Forelimb muscle (tissue), 1 donor: ENCODE measurements at regions not wholly inside any gene's neighbourhood (a gene's known extent, or its start where the extent isn't known, plus 50 kb on each side); places are given as distances from the start of the nearest gene placed in this dataset.
"Not testable (repeated sequence)": the region's sequence is repeated elsewhere in the genome, so short reads cannot be mapped to it uniquely, and the experiment has no call there.

Experiments
- DNase-seq: peaks from one replicate; pipeline ENCODE4 v3.0.0-alpha.2; 2013; ENCODE audit warnings: low read depth

- DNase-seq: no peak
These were observed 1174.2 kb downstream of the DIAPH3 start for GRCh38 chr13:58989556-58989955.

GRCh38 chr13:58991826-58992477 lies 1171.8 kb downstream of the DIAPH3 start:
- no peak for DNase-seq

GRCh38 chr13:58992478-58993042 lies 1171.2 kb downstream of the DIAPH3 start:
- DNase-seq: no peak

GRCh38 chr13:58994077-58994476 lies 1169.7 kb downstream of the DIAPH3 start:
- DNase-seq: no peak

GRCh38 chr13:58994777-58995176 lies 1169.0 kb downstream of the DIAPH3 start:
- no peak for DNase-seq

- no peak for DNase-seq
These were observed 1165.0 kb downstream of the DIAPH3 start for GRCh38 chr13:58998716-58999115.

- no peak for DNase-seq
These were observed 1163.9 kb downstream of the DIAPH3 start for GRCh38 chr13:58999851-59000250.

GRCh38 chr13:59000770-59001169 lies 1163.0 kb downstream of the DIAPH3 start:
- DNase-seq: no peak

GRCh38 chr13:59012731-59013130 lies 1151.0 kb downstream of the DIAPH3 start:
- no peak for DNase-seq

GRCh38 chr13:59016250-59016649 lies 1147.5 kb downstream of the DIAPH3 start:
- no peak for DNase-seq

GRCh38 chr13:59024434-59024833 lies 1139.3 kb downstream of the DIAPH3 start:
- DNase-seq: no peak

GRCh38 chr13:59034198-59034597 lies 1129.5 kb downstream of the DIAPH3 start:
- no peak for DNase-seq

GRCh38 chr13:59038824-59039223 lies 1124.9 kb downstream of the DIAPH3 start:
- DNase-seq: no peak

- DNase-seq: no peak
These were observed 1120.7 kb downstream of the DIAPH3 start for GRCh38 chr13:59043016-59043415.

GRCh38 chr13:59047546-59047945 lies 1116.2 kb downstream of the DIAPH3 start:
- DNase-seq: no peak

GRCh38 chr13:59061621-59062020 lies 1102.1 kb downstream of the DIAPH3 start:
- no peak for DNase-seq

GRCh38 chr13:59064042-59064441 lies 1099.7 kb downstream of the DIAPH3 start:
- no peak for DNase-seq

- not testable (repeated sequence) for DNase-seq
These were observed 1087.3 kb downstream of the DIAPH3 start for GRCh38 chr13:59076386-59076785.

GRCh38 chr13:59086147-59086546 lies 1077.6 kb downstream of the DIAPH3 start:
- DNase-seq: no peak

- DNase-seq: no peak
These were observed 1075.0 kb downstream of the DIAPH3 start for GRCh38 chr13:59088716-59089115.

- DNase-seq: no peak
These were observed 1069.5 kb downstream of the DIAPH3 start for GRCh38 chr13:59094181-59094580.

GRCh38 chr13:59099182-59099974 lies 1064.3 kb downstream of the DIAPH3 start:
- DNase-seq: no peak
